NCI-H1436 (cell line): ENCODE measurements at regions not wholly inside any gene's neighbourhood (a gene's known extent, or its start where the extent isn't known, plus 50 kb on each side); places are given as distances from the start of the nearest gene placed in this dataset.
"Not testable (repeated sequence)": the region's sequence is repeated elsewhere in the genome, so short reads cannot be mapped to it uniquely, and the experiment has no call there.

Source experiments
- DNase-seq: peaks from one replicate; lab custom pipeline; 2025; lab: John Stamatoyannopoulos, UW

DNA sequence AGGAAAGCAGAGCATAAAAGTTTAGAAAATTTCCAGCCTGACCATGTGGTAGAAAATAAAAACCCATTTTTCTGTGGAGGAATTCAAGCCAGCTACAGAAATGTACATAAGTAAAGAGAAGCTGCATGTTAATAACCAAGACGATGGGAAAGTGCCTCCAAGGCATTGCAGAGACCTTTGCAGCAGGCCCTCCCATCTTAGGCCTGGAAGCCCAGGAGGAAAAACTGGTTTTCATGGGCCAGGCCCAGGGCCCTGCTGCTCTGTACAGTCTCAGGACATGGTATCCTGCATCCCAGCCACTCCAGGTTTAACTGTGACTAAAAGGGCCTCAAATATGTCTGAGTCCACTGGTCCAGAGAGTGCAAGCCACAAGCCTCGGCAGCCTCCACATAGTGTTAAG is 754.8 kb upstream of the RIOK2 start:
- no peak for DNase-seq

DNA sequence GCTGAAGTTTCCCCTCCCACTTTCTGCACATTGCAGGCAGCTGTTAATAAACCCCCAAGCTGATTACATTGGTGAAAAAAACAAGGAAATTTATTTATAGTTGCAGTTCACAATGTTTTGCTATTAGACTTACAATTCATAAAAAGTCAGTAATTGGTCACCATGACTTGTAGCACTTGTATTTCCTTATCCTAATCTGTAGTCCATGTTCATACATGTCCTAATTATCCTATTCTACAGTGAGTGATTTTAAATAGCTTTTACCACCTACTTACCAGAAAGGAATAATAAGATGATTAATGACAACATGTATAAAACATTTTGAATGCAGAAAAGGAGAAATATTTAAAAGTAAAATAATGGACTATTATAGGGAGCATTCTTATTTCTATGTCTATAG is 760.0 kb upstream of the RIOK2 start:
- DNase-seq: no peak

DNA sequence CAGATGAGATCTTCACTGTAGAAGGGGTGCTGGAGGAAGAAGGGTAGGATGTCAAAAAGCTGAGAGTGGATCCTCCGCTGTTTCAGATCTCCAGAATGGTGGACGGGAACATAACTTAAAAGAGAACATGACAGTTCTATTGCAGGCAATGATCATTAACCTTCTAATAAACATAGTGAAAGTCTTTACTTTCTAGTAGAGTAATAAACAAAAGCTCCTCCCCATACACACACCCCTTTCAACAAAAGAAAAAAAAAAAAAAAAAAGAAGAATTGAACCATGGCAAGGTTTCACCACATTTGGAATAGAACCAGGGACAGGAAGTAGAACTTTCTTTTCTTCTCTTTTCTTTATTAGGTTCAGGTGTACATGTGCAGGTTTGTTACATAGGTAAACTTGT is 768.1 kb upstream of the RIOK2 start:
- no peak for DNase-seq

DNA sequence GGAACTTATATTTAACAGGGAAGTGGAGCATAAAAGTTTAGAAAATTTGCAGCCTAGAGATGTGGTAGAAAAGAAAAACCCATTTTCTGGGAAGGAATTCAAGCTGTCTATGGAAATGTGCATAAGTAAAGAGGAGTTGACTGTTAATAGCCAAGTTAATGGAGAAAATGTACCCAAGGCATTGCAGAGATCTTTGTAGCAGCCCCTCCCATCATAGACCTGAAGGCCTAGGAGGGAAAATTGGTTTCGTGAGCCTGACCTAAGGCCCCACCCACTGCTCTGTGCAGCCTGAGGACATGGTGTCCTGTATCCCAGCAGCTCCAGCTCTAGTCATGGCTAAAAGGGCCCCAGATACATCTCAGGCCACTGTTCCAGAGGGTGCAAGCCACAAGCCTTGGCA is 772.4 kb upstream of the RIOK2 start:
- no peak for DNase-seq

DNA sequence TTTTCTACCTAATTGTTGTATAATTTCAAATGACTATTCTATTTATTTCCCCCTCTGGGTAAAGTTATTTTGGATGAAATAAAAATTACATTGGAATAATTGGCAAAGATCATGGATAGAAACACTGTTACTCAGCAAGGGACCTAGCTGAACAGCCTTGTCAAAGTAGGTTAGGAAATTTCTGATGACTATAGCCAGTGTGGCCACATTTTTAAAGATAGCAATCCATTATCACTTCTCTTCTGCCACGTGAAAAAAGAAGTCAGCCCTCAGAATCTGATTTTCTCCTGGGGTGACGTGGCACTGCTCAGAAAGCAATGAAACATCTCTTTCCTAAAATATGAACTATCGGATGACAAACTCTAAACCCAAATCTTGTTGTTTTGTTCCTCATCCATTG is 784.2 kb upstream of the RIOK2 start:
- no peak for DNase-seq

DNA sequence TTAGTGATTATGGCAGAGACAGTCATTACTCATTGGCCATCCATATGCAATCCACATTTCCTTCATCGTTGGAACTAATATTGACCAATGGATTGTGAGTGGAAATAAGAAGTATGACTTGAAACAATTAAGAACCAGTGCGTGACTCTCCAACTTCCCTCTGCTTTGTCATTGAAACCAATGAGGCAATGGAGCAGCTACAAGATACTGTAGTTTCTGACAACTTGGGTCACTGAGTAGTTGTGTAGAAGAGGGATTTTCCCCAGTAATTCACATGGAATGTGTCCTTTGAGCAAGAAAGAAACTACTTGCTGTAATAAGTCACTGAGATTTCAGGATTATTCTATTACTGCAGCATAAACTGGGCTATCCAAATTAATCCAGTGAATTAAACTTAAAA is 785.3 kb upstream of the RIOK2 start:
- no peak for DNase-seq

DNA sequence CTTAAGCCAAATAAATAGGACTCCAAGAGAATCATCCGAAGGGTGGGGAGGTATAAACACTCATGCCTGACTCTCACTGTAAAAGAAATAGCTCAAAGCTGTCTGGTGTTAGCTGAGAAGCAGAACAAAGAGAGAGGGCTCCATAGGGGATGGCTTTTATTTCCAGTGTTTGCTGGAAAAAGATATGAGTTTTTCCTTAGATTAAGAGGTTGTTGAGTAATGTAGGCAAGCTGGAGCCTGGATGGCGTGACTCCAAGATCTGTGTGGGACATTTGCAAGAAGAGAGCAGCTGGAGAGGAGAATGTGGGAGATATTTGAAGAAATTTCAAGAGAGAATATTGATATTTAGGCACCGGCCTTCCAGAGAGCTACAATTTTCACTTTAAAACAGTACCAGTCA is 793.7 kb upstream of the RGMB start:
- no peak for DNase-seq

DNA sequence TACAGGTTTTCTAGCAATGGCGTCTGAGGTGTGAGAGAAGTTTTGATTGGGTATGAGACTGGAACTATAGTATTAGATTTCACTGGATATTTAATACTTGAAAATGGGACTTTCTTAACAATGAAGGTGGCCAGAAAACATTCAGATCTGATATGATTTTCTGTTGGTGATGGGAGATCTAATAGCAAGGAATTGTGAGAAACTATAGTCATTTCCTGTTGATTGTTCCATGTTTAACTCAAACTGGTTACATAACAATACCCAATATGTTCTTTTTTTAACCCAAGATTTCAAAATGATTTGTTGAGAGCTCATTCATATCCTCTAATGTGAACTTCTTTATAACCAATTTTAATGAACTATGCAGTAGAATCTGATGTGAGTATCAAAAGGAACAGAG is 793.2 kb upstream of the RGMB start:
- DNase-seq: no peak

DNA sequence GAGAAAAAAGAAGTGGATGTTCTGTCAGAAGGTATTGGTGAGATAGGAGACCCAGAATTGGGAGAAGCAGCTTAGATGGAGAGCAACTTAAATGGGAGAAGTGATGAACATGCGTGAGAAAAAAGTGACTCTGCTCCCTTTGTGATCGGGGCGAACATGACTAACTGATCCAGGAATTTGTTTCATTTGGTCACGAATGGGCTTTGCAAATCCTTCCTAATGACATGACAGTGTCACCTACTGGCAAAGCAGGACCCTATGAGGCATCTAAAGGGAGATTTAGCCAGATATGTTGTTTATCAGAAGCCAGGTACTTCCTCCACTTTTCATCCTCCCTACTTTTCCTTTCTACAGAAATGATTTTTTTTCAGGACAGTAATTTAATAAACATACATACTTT is 787.4 kb upstream of the RGMB start:
- DNase-seq: no peak

DNA sequence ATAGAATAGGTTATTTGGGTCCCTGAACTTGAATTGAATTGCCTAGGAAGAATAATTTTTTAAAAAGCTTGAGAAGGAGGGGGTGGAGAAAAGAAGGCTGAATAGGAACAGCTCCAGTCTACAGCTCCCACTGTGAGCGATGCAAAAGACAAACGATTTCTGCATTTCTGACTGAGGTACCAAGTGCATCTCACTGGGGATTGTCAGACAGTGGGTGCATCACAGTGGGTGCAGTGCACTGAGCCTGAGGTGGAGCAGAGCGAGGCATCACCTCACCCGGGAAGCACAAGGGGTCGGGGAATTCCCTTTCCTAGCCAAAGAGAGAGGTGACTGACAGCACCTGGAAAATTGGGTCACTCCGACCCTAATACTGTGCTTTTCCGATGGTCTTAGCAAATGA is 782.2 kb upstream of the RGMB start:
- no peak for DNase-seq

DNA sequence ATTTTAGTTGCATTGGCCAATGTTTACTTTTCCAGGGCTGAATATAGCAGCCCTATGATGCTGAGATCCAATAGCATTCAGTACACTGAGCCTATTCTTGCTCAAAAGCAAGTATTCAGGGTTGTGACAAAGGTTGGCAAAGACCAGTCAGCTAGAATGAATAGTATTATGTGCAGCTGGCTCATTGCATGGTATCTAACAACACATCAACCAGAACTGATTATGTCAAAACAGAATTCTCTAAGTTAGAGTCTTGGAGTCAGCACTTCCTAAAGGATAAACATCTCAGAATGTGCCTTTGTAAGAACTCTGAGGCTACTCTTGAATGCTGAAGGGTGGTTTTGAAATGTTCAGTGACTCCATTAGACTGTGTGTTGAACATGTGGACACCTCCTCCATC is 774.5 kb upstream of the RGMB start:
- DNase-seq: no peak

DNA sequence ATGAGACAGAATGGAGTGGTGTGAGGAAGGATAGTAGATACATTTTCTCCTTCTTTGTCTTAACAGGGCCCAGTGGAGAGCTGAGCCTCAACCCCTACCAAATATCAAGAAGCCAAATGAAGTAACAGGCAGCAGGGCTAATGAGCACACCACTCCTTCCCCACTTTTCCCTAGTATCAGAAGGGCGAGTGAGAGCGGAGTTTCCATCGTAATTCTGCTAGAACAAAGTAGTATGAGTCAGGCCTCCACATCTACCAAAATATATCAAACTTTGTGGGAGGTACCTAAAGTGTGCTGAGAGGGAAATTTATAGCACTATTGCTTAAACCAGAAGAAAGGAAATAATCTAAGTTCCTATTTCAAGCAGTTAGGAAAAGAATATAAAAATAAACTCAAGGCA is 769.0 kb upstream of the RGMB start:
- no peak for DNase-seq

DNA sequence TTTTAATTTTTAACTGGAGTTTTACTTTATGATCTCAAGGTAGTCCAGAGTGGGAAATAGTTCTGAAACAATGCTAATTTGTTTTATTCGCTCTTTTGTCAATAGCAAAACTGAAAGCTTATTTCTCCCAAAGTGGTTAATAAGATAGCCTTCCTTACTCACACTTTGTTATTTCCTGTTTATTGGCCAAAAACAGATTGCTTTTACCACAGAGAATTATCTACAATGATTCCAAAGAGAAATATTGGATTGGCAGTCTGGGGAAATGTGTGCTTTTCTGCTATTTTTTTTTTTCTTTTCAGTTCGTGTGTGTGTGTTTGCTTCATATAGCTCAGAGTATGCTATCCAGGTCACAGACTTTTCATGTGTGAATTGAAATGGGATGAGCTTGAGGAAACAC is 756.7 kb upstream of the RGMB start:
- DNase-seq: no peak

DNA sequence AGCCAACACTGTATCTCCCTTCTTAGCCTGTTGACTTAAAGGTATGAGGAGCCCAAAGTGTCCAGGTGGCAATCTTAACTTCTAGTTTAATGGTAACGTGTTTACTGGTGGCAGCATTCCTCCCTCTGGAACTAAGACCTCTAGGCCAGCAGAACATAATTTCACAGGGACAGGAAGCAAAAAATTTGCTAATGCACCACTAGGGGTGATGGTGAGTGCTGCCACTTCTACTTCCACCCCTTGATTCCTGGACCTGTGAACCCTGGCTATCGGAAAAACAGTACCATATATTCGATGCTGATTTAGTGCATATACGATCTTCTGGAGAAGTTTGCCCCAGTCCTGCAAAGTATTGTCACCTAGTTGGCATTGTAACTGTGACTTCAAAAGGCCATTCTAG is 743.2 kb upstream of the RGMB start:
- DNase-seq: not testable (repeated sequence)

DNA sequence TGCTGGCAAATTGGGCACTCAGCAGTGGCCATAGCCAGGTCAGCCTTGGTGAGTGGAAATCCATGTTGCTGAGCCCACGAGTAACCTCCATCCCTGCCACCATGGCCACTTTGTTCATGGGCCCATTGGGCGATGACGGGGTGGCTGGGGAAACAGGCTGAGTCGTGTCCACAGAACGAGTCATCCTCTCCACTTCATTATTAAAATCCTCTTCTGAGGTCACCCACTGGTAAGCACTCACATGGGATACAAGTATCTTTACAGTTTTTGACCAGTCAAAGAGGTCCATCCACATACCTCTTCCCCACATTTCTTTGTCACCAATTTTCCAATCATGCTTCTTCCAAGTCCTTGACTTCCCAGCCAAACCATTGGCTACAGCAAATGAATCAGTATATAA is 742.4 kb upstream of the RGMB start:
- not testable (repeated sequence) for DNase-seq

DNA sequence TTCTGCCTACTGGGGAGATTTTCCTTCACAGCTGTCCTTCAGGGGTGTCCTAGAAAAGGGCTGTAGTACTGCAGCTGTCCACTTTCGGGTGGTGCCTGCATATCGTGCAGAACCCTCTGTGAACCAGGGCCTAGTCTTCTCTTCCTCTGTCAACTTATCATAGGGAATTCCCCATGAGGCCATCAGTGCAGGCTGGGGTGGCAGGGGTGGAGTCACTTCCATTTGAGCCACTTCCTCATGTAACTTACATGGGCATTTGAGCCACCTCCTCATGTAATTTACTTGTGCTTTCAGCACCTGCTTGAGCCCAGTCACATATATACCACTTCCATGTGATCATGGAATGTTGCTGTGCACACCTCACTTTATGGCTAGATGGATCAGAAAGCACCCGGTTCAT is 742.0 kb upstream of the RGMB start:
- DNase-seq: no peak

DNA sequence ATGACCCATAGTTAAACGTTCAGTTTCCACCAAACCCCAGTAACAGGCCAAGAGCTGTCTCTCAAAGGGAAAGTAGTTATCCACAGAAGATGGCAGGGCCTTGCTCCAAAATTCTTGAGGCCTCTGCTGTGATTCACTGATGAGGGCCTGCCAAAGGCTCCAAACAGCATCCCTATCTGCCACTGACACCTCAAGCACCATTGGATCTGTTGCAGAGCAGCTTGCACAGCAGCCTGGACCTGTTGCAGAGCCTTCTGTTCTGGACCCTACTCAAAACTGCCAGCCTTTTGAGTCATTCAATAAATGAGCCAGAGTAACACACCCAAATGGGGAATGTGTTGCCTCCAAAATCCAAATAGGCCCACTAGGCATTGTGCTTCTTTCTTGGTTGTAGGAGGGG is 741.5 kb upstream of the RGMB start:
- DNase-seq: no peak

DNA sequence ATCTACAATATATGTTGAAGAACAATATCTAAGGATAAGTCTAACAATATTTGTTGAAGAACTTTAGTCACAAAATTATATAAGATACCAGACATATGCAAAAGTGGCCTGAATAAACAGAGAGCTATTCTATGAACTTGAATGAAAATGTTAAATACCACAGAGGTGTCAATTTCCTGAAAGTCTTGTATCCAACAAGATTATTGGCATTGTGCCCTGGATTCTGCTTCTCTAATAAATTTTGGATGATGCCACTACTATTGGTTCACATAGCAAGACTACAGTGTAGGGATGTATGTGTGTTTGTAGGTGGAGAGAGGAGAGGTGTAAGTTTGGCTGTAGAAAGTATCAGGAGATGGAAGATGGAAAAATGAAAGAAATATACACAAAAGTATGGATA is 731.8 kb upstream of the RGMB start:
- no peak for DNase-seq

DNA sequence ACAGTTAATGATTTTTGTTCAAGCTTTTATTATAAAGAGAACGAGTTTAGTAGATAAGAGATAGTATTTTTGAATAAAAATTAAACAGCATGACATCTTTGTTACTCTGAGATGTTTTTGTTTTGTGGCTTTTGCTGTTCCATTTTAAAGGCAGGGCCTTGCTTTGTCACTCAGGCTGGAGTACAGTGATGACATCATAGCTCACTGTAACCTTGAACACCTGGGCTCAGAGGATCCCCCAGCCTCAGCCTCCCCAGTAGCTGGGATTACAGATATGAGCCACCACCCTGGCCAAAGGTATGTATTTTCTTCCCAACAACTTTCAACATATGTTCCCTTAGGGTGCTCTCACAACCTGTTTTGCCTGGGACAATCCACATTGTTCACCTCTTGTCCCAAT is 730.9 kb upstream of the RGMB start:
- no peak for DNase-seq

DNA sequence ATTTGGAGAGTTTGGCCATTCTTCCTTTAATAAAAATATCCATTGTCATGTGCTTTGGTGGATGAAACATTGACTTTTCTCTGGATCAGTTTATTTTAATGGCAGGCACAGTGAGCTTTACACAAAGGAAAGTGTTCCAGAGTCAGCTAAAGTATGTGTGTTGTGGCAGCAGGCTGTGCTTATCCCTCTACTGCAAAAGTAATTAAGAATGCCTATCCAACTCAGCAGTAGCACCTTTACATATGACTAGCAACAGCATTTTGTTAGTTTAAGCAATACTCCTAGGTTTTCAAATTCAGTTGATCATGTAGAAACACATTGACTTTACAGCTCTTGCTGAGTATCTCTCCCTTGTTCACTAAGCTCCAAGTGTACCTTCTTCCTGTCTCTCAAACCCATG is 730.5 kb upstream of the RGMB start:
- no peak for DNase-seq

DNA sequence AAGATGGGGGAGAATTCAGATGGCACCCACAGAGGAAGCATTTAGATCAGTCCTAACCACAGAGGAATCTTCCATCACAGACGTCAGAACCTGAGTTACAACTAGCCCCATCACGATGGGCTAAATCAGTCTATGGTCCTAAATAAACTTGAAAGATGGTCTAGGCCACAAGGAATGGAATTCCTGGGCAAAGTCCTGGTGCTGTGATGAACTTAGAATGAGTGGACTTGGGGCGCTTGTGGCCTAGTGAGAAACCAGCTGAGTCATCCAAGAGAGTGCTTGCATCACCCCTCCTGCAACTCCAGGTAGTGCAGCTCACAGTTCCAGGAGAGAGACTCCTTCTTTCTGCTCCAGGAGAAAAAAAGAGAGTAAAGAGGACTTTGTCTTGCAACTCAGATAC is 722.9 kb upstream of the RGMB start:
- no peak for DNase-seq

DNA sequence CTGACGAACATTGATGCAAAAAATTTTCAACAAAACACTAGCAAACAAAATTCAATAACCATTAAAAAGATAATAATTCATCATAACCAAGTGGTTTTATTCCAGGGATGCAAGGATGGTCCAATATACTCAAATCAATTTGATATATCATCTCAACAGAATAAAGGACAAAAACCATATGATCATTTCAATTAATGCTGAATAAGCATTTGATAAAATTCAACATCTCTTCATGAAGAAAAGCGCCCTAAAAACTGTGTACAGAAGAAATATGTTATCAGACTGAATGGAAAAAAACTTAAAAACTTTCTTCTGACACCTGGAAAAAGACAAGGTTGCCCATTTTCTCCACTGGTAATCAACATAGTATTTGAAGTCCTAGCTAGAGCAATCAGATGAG is 720.3 kb upstream of the RGMB start:
- DNase-seq: no peak

DNA sequence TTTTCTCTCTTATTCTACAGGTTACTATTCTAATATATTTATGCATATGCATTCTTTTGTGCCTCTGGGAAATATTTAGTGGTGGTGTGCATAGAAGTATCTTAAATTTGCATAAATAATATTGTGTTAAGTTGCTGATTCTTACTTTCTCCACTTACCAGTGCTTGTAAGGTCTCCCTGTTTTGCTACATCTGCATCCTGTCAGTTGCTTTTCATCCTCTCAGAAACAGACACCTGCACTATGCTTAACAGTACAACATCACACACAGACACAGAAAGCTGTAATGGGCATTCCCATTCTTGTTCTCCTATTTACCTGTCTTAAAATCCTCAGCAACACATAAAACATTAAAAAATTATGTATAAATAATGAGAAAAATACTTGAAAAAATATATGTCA is 713.3 kb upstream of the RGMB start:
- DNase-seq: no peak

DNA sequence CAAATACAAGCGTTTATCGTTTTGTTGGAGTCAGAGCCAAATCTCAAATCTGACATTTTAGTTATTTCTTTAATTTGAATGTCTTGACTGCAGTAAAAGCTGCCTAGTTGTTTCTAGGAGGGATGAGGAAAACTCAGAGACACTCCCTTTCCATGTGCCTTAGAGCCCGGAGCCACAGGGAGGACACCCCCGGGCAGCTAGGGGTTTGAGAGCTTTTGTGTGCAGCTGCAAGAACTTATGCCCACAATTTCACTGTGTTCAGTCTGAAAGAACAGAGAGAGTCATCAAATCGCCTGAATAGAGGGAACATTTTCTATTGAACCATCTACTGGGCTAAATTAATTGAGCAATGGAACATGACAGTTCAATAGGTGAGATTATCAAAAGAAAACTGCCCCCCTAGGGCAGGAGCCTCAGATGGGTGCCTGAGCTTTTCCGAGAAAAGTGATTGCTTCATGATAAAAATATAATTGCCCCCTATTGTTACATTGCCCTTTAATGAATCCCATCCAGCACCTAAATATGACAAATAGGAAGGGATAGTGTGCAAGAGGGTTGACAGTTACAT is 709.3 kb upstream of the RGMB start:
- no peak for DNase-seq

DNA sequence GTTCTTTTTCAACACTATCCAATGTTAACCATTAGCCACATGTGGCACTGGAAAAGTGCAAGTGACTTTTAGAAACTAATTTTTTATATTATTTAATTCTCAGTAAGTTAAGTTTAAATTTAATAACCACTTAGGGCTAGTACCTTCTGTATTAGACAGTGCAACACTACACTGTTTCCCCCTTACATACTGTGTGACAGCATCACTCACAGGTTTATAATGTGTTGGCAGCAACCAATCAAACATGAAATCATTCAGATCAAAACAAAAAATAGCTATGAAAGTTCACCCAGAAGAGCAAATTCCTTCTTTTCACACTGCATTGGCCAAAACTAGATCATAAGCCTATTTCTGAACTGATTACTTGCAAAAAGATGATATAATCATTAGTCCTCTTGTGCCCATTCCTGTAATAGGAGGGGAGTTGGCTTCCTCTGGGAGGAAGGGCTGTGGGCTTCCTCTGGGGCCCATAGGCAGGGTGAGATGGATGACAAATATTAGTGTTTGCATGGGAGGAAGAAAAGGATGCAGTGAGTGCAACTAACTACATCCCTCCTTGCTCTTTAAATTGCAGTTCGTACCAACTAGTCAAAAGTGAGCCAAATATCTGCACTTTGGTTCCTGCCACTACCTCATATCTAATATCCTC is 708.1 kb upstream of the RGMB start:
- no peak for DNase-seq
